Smooth muscle cell (in vitro differentiated cells): ENCODE measurements at regions not wholly inside any gene's neighbourhood (a gene's known extent, or its start where the extent isn't known, plus 50 kb on each side); places are given as distances from the start of the nearest gene placed in this dataset.

Source experiments
- DNase-seq: peaks from one replicate; lab custom pipeline; 2025; ENCODE audit not compliant: unreplicated experiment; lab: John Stamatoyannopoulos, UW
- H2AFZ ChIP-seq: fragments of 200-600 bp; sonication (generic); 2 replicates; pipeline ENCODE4 v1.6.0; 2016; ENCODE audit warnings: antibody characterized with exemption, low read depth, mild to moderate bottlenecking
- H3F3A ChIP-seq: fragments of 200-600 bp; sonication (generic); 2 replicates; pipeline ENCODE4 v1.6.0; 2017; ENCODE audit warnings: antibody characterized with exemption, low read depth
- H3K27ac ChIP-seq: fragments of 200-600 bp; sonication (generic); 2 replicates; pipeline ENCODE4 v1.5.1; 2016; ENCODE audit warnings: low read depth, mild to moderate bottlenecking
- H3K27me3 ChIP-seq: fragments of 200-600 bp; sonication (generic); 2 replicates; pipeline ENCODE4 v1.6.1; 2016; ENCODE audit warnings: low read depth, mild to moderate bottlenecking
- H3K36me3 ChIP-seq: fragments of 200-600 bp; sonication (generic); 2 replicates; pipeline ENCODE4 v1.5.1; 2016; ENCODE audit warnings: low read depth
- H3K4me1 ChIP-seq: fragments of 200-600 bp; sonication (generic); 2 replicates; pipeline ENCODE4 v1.5.1; 2016; ENCODE audit warnings: low read depth
- H3K4me2 ChIP-seq: fragments of 200-600 bp; sonication (generic); 2 replicates; pipeline ENCODE4 v1.6.0; 2016; ENCODE audit warnings: mild to moderate bottlenecking
- H3K4me3 ChIP-seq: fragments of 200-600 bp; sonication (generic); 2 replicates; pipeline ENCODE4 v1.5.1; 2016; ENCODE audit warnings: mild to moderate bottlenecking
- H3K79me2 ChIP-seq: fragments of 200-600 bp; sonication (generic); 2 replicates; pipeline ENCODE4 v1.6.0; 2016; ENCODE audit warnings: low read depth, mild to moderate bottlenecking
- H3K9ac ChIP-seq: fragments of 200-600 bp; sonication (generic); 2 replicates; pipeline ENCODE4 v1.6.0; 2016; ENCODE audit warnings: low read depth
- H3K9me3 ChIP-seq: fragments of 200-600 bp; sonication (generic); replicated peaks from 2 replicates; pipeline ENCODE4 v1.5.1; 2016; ENCODE audit warnings: low read depth
- H4K20me1 ChIP-seq: fragments of 200-600 bp; sonication (generic); 2 replicates; pipeline ENCODE4 v1.6.0; 2016; ENCODE audit warnings: low read depth
- CTCF ChIP-seq: fragments of 200-600 bp; sonication (generic); IDR thresholded peaks from 2 replicates; pipeline ENCODE4 v1.5.1; 2017; ENCODE audit warnings: borderline replicate concordance, mild to moderate bottlenecking, antibody characterized with exemption; ENCODE audit not compliant: insufficient read depth, poor library complexity, severe bottlenecking
- WGBS: methylation state at CpG from one replicate; pipeline ENCODE4 v1.1.7; 2016; ENCODE audit warnings: low lambda C conversion rate; 5-methylcytosine and 5-hydroxymethylcytosine counted together

DNA sequence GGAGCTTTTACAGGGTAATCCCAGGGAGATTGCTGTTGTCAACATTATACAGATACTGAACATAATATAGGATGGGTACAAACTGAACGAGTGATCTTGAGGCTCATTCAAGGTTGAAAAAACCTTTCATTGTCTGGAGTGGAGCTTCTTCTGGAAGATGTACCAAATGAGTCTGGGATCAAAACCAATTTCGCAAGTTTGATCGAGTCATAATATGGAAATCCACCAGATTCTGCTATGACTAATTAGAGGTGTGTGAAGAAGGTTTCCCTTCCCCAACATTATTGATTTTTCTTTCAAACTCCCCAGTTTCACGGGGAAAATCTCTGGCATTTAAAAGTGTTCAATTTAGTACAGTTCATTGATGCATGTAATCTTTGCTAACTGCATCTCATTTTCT is 324.1 kb downstream of the ZFHX3 start:
- Histone ChIP-seq H3K27me3 (no peaks in the 10 kb centered on the region), H3K4me2 (no peak overlapping the region), H3K27ac (no peak overlapping the region), H2AFZ (no peak overlapping the region), H3K4me3 (no peak overlapping the region), H3K4me1 (peaks cover 12% of the 10 kb centered on the region), H3K9ac (no peak overlapping the region), H3K36me3 (no peaks in the 10 kb centered on the region), H3F3A (no peaks in the 10 kb centered on the region), H3K79me2 (no peaks in the 10 kb centered on the region), H3K9me3 (no peaks in the 10 kb centered on the region), H4K20me1 (no peaks in the 10 kb centered on the region)
- WGBS = 93% methylated on average over 4 of the region's 4 CpGs
- DNase-seq = no peak
- no peak for TF ChIP-seq CTCF

GRCh38 chr16:72722552-72722951 is 325.4 kb downstream of the ZFHX3 start:
- Histone ChIP-seq H3K4me1 (peaks cover 12% of the 10 kb centered on the region), H3K9me3 (no peaks in the 10 kb centered on the region), H3K4me3 (no peak overlapping the region), H3K27ac (no peak overlapping the region), H3F3A (no peaks in the 10 kb centered on the region), H3K36me3 (no peaks in the 10 kb centered on the region), H4K20me1 (no peaks in the 10 kb centered on the region), H3K9ac (no peak overlapping the region), H3K4me2 (no peak overlapping the region), H3K27me3 (no peaks in the 10 kb centered on the region), H2AFZ (no peak overlapping the region), H3K79me2 (no peaks in the 10 kb centered on the region)
- DNase-seq = no peak
- no peak for TF ChIP-seq CTCF
- WGBS = 54% methylated on average over 5 of the region's 5 CpGs

DNA sequence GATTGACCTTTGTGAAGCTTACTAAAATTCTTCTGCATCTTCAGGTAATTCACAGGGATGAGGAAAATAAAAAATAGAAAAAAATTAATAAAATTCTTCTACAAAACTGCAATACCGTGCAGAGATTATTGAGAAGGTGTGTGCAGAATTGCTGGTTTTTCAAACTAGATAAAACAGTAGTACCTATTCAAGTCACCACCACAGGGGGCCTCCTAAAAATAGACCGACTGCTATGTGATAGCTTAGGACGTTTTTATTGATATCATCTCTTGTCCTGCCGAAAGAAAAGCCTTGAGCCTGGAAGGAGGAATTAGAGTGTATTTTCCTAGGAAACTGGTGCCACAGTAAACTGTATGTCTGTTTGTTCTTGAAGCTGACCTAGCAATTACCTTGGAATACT is 325.9 kb downstream of the ZFHX3 start:
- Histone ChIP-seq H4K20me1 (no peaks in the 10 kb centered on the region), H3F3A (no peaks in the 10 kb centered on the region), H3K36me3 (no peaks in the 10 kb centered on the region), H3K4me2 (no peak overlapping the region), H3K27me3 (no peaks in the 10 kb centered on the region), H3K9me3 (no peaks in the 10 kb centered on the region), H2AFZ (no peak overlapping the region), H3K4me1 (peaks cover 12% of the 10 kb centered on the region), H3K4me3 (no peak overlapping the region), H3K9ac (no peak overlapping the region), H3K27ac (no peak overlapping the region), H3K79me2 (no peaks in the 10 kb centered on the region)
- no peak for TF ChIP-seq CTCF
- no peak for DNase-seq
- WGBS = 50% methylated on average over 4 of the region's 4 CpGs

DNA sequence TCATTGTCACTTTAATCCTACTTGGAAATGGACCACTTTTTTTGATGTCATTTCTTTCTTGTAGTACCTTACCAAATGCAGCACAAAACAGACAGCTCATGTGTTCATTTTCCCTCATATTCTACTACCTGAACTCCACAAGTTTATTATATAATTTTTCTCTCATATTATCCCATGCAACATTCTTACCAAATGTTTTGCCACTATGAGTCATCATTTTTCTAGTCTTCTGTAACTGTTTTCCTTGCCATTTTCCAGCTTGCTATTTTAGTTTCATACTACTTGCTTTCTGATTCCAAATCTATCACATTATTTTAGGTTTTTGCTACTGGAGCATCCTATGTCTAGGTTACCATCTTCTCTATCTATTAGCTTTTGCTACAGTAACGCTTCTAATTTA is 332.7 kb downstream of the ZFHX3 start:
- Histone ChIP-seq H3K4me1 (no peaks in the 10 kb centered on the region), H2AFZ (no peak overlapping the region), H3K4me3 (no peak overlapping the region), H4K20me1 (no peaks in the 10 kb centered on the region), H3K27ac (no peak overlapping the region), H3K79me2 (no peaks in the 10 kb centered on the region), H3K9ac (no peak overlapping the region), H3K4me2 (no peak overlapping the region), H3K27me3 (no peaks in the 10 kb centered on the region), H3F3A (no peaks in the 10 kb centered on the region), H3K9me3 (peaks cover 23% of the 10 kb centered on the region), H3K36me3 (peaks cover 12% of the 10 kb centered on the region)
- 92% methylated on average over 1 of the region's 1 CpG for WGBS
- no peak for DNase-seq
- no peak for TF ChIP-seq CTCF
